ENCODE measurements at regions not wholly inside any gene's neighbourhood (a gene's known extent, or its start where the extent isn't known, plus 50 kb on each side); places are given as distances from the start of the nearest gene placed in this dataset.

- no peak for TF ChIP-seq CTCF (IDR thresholded peaks at IDR 0.05)
- no peaks in the 10 kb centered on the region for H3K36me3 Mint-ChIP-seq (ENCODE audit: low read depth)
- DNase-seq = no peak
- H3K27ac Mint-ChIP-seq = no peak overlapping the region
- H3K9me3 Mint-ChIP-seq = no peaks in the 10 kb centered on the region
- H3K4me1 Mint-ChIP-seq = no peaks in the 10 kb centered on the region
- no peak overlapping the region for H3K4me3 Mint-ChIP-seq
- no peaks in the 10 kb centered on the region for H3K27me3 Mint-ChIP-seq (ENCODE audit: low read depth, poor library complexity)
Observed at GRCh38 chr4:19512086-19512485, 739.6 kb upstream of the SLIT2 start.

- DNase-seq = no peak
- no peaks in the 10 kb centered on the region for H3K9me3 Mint-ChIP-seq
- no peaks in the 10 kb centered on the region for H3K27me3 Mint-ChIP-seq (ENCODE audit: low read depth, poor library complexity)
- H3K27ac Mint-ChIP-seq = no peak overlapping the region
- no peaks in the 10 kb centered on the region for H3K36me3 Mint-ChIP-seq (ENCODE audit: low read depth)
- no peak overlapping the region for H3K4me3 Mint-ChIP-seq
- TF ChIP-seq CTCF (IDR thresholded peaks at IDR 0.05) = no peak
- no peaks in the 10 kb centered on the region for H3K4me1 Mint-ChIP-seq
Observed at GRCh38 chr4:19510993-19511392, 740.7 kb upstream of the SLIT2 start.

- H3K9me3 Mint-ChIP-seq = no peaks in the 10 kb centered on the region
- no peaks in the 10 kb centered on the region for H3K4me1 Mint-ChIP-seq
- H3K27ac Mint-ChIP-seq = no peak overlapping the region
- no peaks in the 10 kb centered on the region for H3K36me3 Mint-ChIP-seq (ENCODE audit: low read depth)
- TF ChIP-seq CTCF (IDR thresholded peaks at IDR 0.05) = no peak
- DNase-seq = no peak
- H3K4me3 Mint-ChIP-seq = no peak overlapping the region
- no peaks in the 10 kb centered on the region for H3K27me3 Mint-ChIP-seq (ENCODE audit: low read depth, poor library complexity)
Observed at GRCh38 chr4:19508442-19508841, 743.3 kb upstream of the SLIT2 start.

DNA sequence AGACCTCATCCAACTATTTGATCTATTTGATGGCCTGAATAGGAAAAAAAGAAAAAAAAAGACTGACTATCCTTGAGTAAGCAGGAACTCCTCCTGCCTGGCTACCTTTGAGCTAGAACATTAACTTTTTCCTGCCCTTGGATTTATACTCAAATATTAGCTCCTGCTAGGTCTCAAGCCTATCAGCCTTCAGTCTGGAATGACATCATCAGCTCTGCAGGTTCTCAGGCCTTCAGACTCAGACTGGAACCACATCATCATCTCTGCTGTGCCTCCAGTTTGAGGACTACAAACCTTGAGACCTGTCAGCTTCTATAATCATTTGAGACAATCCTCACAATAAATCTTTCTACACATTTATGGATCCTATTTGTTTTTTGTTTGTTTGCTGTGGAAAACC lies 754.0 kb upstream of the SLIT2 start:
- Mint-ChIP-seq H3K27me3 (ENCODE audit: low read depth, poor library complexity) (no peaks in the 10 kb centered on the region), H3K36me3 (ENCODE audit: low read depth) (no peaks in the 10 kb centered on the region), H3K9me3 (no peaks in the 10 kb centered on the region), H3K4me3 (no peak overlapping the region), H3K4me1 (no peaks in the 10 kb centered on the region), H3K27ac (no peak overlapping the region)
- TF ChIP-seq CTCF (IDR thresholded peaks at IDR 0.05) = no peak
- DNase-seq = no peak

- no peak for TF ChIP-seq CTCF (IDR thresholded peaks at IDR 0.05)
- DNase-seq = no peak
- no peaks in the 10 kb centered on the region for H3K27me3 Mint-ChIP-seq (ENCODE audit: low read depth, poor library complexity)
- H3K27ac Mint-ChIP-seq = no peak overlapping the region
- H3K36me3 Mint-ChIP-seq (ENCODE audit: low read depth) = no peaks in the 10 kb centered on the region
- H3K4me3 Mint-ChIP-seq = no peak overlapping the region
- H3K9me3 Mint-ChIP-seq = no peaks in the 10 kb centered on the region
- no peaks in the 10 kb centered on the region for H3K4me1 Mint-ChIP-seq
Observed at GRCh38 chr4:19496756-19497155, 754.9 kb upstream of the SLIT2 start.

DNA sequence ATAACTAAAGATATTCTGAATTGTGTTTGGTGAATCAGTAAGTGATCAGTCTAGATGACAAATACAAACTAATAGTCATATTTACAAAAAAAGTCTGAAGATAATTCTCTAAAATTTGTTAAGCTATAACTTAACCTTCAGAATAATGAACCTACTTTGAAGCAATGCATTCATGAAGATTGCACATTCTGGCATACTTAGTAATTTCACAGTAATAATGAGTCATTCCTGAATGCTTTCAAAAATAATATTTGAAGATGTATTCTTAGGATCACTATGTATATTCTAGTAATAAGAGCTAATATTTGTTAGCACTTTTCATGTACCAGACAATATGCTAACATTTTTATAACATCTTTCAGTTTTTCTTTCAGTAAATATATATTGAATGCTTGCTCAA lies 756.7 kb upstream of the SLIT2 start:
- no peaks in the 10 kb centered on the region for H3K4me1 Mint-ChIP-seq

More for the DNA sequence above, 756.7 kb upstream of the SLIT2 start:
- H3K9me3 Mint-ChIP-seq = no peaks in the 10 kb centered on the region
- H3K27ac Mint-ChIP-seq = no peak overlapping the region
- H3K4me3 Mint-ChIP-seq = no peak overlapping the region
- no peak for DNase-seq
- TF ChIP-seq CTCF (IDR thresholded peaks at IDR 0.05) = no peak
- no peaks in the 10 kb centered on the region for H3K27me3 Mint-ChIP-seq (ENCODE audit: low read depth, poor library complexity)
- H3K36me3 Mint-ChIP-seq (ENCODE audit: low read depth) = no peaks in the 10 kb centered on the region
